GM18873 (cell line): ENCODE measurements at regions not wholly inside any gene's neighbourhood (a gene's known extent, or its start where the extent isn't known, plus 50 kb on each side); places are given as distances from the start of the nearest gene placed in this dataset.
"Not testable (repeated sequence)": the region's sequence is repeated elsewhere in the genome, so short reads cannot be mapped to it uniquely, and the experiment has no call there.

ENCODE experiments used
- ATAC-seq: cut with Tn5 transposase; IDR thresholded peaks from one replicate; pipeline ENCODE4 v1.9.1; 2021; ENCODE audit warnings: mild to moderate bottlenecking, moderate library complexity, moderate number of reproducible peaks; ENCODE audit not compliant: unreplicated experiment, low FRiP score

GRCh38 chr7:35853194-35853593, 52.3 kb downstream of the SEPTIN7 start:
- not testable (repeated sequence) for ATAC-seq

DNA sequence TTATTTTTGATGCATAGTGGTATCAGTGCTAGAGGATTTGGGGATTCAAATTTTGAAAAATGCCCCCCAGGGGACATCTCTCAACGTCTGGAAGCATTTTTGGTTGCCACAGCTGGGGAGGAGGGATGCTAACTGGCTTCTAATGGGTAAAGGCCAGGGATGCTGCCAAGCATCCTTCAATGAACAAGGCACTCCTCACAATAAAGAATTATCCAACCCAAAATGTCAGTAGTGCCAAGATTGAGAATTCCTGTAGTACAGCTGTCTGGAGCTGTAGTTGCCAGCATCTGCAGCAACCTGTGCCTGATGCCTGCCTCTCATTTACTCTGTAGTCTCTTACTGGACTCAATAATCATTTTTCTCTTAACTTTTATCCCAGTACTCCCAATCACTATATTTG, 53.5 kb downstream of the SEPTIN7 start:
- ATAC-seq: no peak

DNA sequence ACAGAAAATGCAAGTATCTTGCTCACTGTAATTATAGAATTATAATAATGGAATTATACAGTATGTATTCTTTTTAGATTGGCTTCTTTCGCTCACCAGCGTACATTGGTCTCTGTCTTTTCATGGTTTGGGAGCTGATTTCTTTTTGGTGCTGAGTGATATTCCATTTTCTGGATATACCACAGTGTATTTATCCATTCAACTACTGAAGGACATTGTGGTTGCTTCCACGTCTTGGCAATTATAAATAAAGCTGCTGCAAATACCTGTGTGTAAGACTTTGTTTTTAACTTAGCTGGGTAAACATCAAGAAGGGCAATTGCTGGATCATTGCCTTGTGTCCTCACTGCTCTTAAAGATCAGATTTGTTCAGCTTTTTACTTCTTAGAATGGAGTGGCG, 55.3 kb downstream of the SEPTIN7 start:
- no peak for ATAC-seq

DNA sequence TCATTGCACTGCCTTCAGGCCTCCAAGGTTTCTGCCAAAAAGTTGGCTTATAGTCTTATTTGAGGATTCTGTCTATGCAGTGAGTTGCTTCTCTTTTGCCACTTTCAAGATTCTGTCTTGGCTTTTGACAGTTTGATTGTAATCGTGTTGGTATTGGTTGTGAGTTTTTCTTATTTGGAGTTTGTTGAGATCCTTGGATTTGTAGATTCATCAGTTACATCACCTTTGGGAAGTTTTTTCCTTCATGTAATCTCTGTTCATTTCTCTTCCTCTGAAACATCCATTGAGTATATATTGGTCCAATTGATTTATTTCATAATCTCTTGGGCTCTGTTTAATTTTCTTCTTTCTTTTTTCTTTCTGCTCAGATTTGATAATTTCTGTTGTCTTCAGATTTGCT, 59.8 kb downstream of the SEPTIN7 start:
- ATAC-seq: no peak

- no peak for ATAC-seq
Observed at GRCh38 chr7:35865287-35865686, 64.4 kb downstream of the SEPTIN7 start.

DNA sequence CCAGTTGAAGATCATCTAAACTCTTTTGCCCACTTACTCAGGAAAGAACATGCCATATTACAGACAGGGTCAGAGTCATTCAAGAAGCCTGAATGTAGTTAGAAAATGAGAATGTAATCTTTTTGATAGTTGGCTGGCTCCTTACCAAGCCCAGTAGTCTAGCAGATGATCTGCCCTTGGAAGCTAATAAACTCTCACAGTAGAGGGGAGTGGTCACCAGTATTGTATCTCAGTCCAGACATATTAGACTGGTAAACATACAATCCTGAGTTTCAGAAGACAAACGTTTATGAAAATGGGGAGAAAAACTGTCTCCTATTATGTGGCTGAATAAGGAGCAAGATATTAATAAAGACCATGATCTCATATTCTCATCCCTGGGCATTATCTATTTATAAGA, 65.3 kb downstream of the SEPTIN7 start:
- no peak for ATAC-seq

DNA sequence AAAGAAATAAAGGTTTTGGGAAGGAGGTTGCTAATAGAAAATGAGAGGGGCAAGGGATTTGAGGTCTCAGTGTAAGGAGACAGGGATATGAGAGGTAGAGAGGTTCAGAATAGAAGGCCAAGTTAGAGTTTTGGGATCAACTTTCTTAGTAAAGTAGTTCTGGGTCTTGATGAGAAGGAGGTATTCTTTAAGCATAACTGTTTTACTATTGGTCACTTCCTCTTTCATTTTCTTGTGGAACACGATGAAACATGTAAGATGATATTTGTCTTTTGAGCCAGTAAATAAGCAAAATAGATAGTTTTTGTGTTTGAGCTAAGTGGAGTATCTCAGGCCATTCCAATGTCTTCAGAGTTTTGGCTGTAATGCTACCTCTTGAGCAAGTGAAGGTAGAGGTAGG, 68.3 kb downstream of the SEPTIN7 start:
- ATAC-seq: not testable (repeated sequence)

GRCh38 chr7:35869810-35870209, 69.0 kb downstream of the SEPTIN7 start:
- no peak for ATAC-seq

DNA sequence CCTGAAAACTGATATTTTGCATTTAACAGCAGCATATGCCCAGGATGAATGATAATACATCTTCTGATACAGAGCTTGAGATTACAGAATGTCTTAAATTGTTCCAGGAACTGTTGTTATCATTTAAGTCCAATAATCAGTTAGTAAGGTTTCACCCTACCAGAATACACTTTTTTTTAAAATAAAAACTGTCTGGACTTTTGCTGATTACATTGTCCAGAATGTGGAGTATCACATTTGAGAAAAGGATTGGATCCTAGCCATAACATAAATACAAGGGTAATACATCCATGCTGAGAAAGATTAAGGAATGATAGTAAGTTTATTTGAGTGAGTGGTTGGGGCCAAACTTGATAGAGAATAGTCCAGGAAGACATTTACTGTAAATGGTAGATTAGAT, 71.0 kb downstream of the SEPTIN7 start:
- no peak for ATAC-seq

- ATAC-seq: no peak
Observed at GRCh38 chr7:35874886-35875285, 74.0 kb downstream of the SEPTIN7 start.

- no peak for ATAC-seq
Observed at GRCh38 chr7:35875292-35875691, 74.4 kb downstream of the SEPTIN7 start.

GRCh38 chr7:35878351-35878750, 77.5 kb downstream of the SEPTIN7 start:
- no peak for ATAC-seq

DNA sequence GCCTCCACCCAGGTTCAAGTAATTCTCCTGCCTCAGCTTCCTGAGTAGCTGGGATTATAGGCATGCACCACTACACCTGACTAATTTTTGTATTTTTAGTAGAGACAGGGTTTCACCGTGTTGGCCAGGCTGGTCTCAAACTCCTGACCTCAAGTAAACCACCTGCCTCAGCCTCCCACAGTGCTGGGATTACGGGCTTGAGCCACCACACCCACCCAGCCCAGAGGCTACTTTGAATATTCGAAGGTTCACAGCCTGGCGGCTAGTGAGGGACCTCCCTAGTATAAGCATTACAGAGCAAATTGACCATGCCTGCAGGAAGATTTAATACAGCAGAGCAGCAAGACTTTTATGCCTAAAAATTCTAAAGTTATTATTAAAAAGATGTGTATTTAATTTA, 86.6 kb downstream of the SEPTIN7 start:
- not testable (repeated sequence) for ATAC-seq

GRCh38 chr7:35889001-35889400, 88.1 kb downstream of the SEPTIN7 start:
- ATAC-seq: no peak

GRCh38 chr7:35889870-35890269, 89.0 kb downstream of the SEPTIN7 start:
- ATAC-seq: no peak

GRCh38 chr7:35891004-35891830, 90.4 kb downstream of the SEPTIN7 start:
- ATAC-seq: no peak

- ATAC-seq: no peak
Observed at GRCh38 chr7:35893649-35894048, 92.8 kb downstream of the SEPTIN7 start.

GRCh38 chr7:35894721-35895120, 93.9 kb downstream of the SEPTIN7 start:
- ATAC-seq: no peak

DNA sequence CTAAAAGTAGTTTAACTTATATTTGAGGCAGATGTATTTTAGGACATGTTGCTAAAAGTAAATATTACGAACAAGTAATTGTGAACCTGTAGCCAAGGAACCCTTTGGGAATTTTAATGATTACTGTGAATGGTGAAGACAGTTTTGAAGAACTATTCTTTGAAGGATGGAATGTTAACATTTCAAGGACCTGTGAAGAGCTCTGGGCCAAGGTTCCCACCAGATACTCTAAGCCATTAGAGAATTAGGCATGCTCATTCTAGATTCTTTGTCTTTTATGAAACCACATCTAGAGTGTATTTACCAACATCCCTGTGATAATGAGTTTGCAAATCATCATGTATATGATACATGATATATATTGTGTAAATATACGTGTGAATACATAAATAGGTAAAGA, 99.8 kb downstream of the SEPTIN7 start:
- ATAC-seq: no peak

GRCh38 chr7:35905555-35905954, 104.7 kb downstream of the SEPTIN7 start:
- no peak for ATAC-seq

DNA sequence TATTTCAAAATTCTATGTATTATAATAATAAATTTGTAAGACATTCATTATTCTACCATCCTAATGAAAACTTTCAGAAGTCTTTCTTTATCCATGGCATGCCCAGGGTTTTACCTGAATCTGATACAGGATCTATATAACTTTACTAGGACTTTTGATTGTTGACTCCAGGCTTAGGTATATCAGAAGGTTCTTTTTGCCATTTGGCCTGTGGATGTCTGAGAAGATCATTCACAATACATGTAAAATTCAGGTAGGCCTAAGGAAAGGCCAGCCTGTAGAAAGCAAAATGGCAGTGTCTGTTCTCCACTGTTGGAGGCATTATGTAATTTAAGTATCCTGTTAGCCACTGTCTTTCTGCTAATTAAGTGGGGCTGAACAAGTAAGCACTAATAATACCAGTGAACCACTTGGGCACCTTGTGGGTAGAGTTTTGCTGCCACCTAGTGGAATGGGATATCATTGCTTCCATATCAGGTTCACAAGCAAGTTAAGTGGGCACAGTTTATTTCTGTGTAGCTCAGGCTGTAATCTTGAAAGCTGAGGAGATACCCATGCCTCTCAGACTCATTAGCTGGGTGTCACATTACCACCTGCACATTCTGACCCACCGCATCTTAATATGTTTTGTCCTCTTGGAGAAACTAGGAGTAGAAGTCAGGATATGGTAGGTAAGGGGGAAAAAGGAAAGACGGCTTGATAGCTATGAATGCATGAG, 105.5 kb downstream of the SEPTIN7 start:
- peak; percentile 65 for ATAC-seq
